ENCODE measurements at regions not wholly inside any gene's neighbourhood (a gene's known extent, or its start where the extent isn't known, plus 50 kb on each side); places are given as distances from the start of the nearest gene placed in this dataset.

- no peak overlapping the region for H2AFZ ChIP-seq (ENCODE audit: low read depth, low read length)
- ChIA-PET CTCF (no interaction called here), POLR2A (no interaction called here)
- no TSS peak for BruUV-seq (replicated peaks)
- H4K20me1 ChIP-seq (replicated peaks; ENCODE audit: control insufficient read depth, extremely low read depth, insufficient read depth, low read length) = no peaks in the 10 kb centered on the region
- no peak overlapping the region for H3K4me2 ChIP-seq (ENCODE audit: insufficient read depth, low read length)
- no peak for FAIRE-seq
- H3K36me3 ChIP-seq (ENCODE audit: control insufficient read depth in 2 of 2, extremely low read depth in 1 of 2, insufficient read depth in 2 of 2, low read length in 2 of 2) = no peaks in the 10 kb centered on the region
- H3K9me3 ChIP-seq (replicated peaks; ENCODE audit: control insufficient read depth, insufficient read depth, low read length) = no peaks in the 10 kb centered on the region
- H3K79me2 ChIP-seq (ENCODE audit: control insufficient read depth, insufficient read depth, low read length) = no peaks in the 10 kb centered on the region
- no peak overlapping the region for H3K27ac ChIP-seq (ENCODE audit: insufficient read depth, low read depth, low read length)
- no peak overlapping the region for H3K9ac ChIP-seq (replicated peaks; ENCODE audit: extremely low read depth, insufficient read depth, low read length)
- intact Hi-C loops (cut with micrococcal nuclease) (no loop called here), dilution Hi-C loops (cut with MboI; ENCODE audit: extremely low pct_ligation_motif_present, low sequenced_read_pairs) (no loop called here)
- H3K9me1 ChIP-seq (replicated peaks; ENCODE audit: control insufficient read depth, extremely low read depth, insufficient read depth, low read length) = no peaks in the 10 kb centered on the region
- H3K4me1 ChIP-seq (ENCODE audit: control insufficient read depth, extremely low read depth, insufficient read depth, low read length) = no peaks in the 10 kb centered on the region
- TF ChIP-seq EZH2 (IDR thresholded peaks at IDR 0.05; ENCODE audit: borderline replicate concordance, low read depth, low read length, severe bottlenecking) (no peak), JUN (IDR thresholded peaks at IDR 0.05; ENCODE audit: borderline replicate concordance, insufficient read depth, insufficient read length, low read depth) (no peak), POLR2A (IDR thresholded peaks at IDR 0.05; ENCODE audit: low read depth, low read length) (no peak), MYC (IDR thresholded peaks at IDR 0.05; ENCODE audit: low read depth, low read length) (no peak), FOS (IDR thresholded peaks at IDR 0.05; ENCODE audit: borderline replicate concordance, insufficient read depth, low read length) (no peak), POLR2AphosphoS5 (IDR thresholded peaks at IDR 0.05; ENCODE audit: insufficient read depth, low read depth, low read length) (no peak), GATA2 (IDR thresholded peaks at IDR 0.05; ENCODE audit: insufficient read depth, insufficient read length, low read depth, low read length) (no peak), MAX (IDR thresholded peaks at IDR 0.05; ENCODE audit: insufficient read depth, insufficient read length) (no peak), CTCF (IDR thresholded peaks at IDR 0.05; ENCODE audit: extremely low read depth in 1 of 2, insufficient read depth in 1 of 2, low read depth in 1 of 2, low read length in 2 of 2) (no peak)
- no peak for DNase-seq (ENCODE audit: low read depth, low spot score)
- H3K4me3 ChIP-seq (replicated peaks in 1 of 3; ENCODE audit: insufficient read depth in 1 of 3, low read depth in 1 of 3, low read length in 3 of 3) = no peak overlapping the region
- H3K27me3 ChIP-seq (ENCODE audit: control insufficient read depth in 2 of 2, insufficient read depth in 2 of 2, low read length in 2 of 2) = no peaks in the 10 kb centered on the region
These were observed 700.5 kb upstream of the ARPP21 start for GRCh38 chr3:34938784-34939183.

All from endothelial cell of umbilical vein (primary cell).